ENCODE measurements at regions not wholly inside any gene's neighbourhood (a gene's known extent, or its start where the extent isn't known, plus 50 kb on each side); places are given as distances from the start of the nearest gene placed in this dataset.

- TF ChIP-seq CTCF (IDR thresholded peaks at IDR 0.05; ENCODE audit: low read length): no peak
- TF ChIP-seq EZH2 (IDR thresholded peaks at IDR 0.05; ENCODE audit: borderline replicate concordance, low read length): no peak
Measured at GRCh38 chr10:130230036-130230435, 93.8 kb downstream of the GLRX3 start.
